IMR-90 (cell line): ENCODE measurements at regions not wholly inside any gene's neighbourhood (a gene's known extent, or its start where the extent isn't known, plus 50 kb on each side); places are given as distances from the start of the nearest gene placed in this dataset.
"Not testable (repeated sequence)": the region's sequence is repeated elsewhere in the genome, so short reads cannot be mapped to it uniquely, and the experiment has no call there.

Experiments
- ATAC-seq: fragments of 200-7000 bp; cut with Tn5 transposase; 2 replicates; pipeline ENCODE4 v1.9.1; 2020; ENCODE audit warnings: low read depth, mild to moderate bottlenecking, moderate library complexity
- BruUV-seq: library from RNA; stranded (reverse); fragments of 400-500 nt; replicated peaks from 2 replicates; lab custom pipeline; 2021; lab: Mats Ljungman, UMichigan
- CTCF ChIA-PET: fragments of 300-600 bp; formaldehyde crosslinking; extraction: SDS; loops from one replicate; lab custom pipeline; 2021; ENCODE audit warnings: antibody characterized with exemption; lab: Yijun Ruan, JAX
- POLR2A ChIA-PET: fragments of 300-600 bp; sonication (Branson Sonifier 250); formaldehyde crosslinking; loops from one replicate; lab custom pipeline; 2022; ENCODE audit warnings: antibody characterized with exemption; ENCODE audit not compliant: unreplicated experiment; lab: Charles Lee
- DNase-seq: peaks from one replicate; pipeline ENCODE4 v3.0.0; 2013
- H2AFZ ChIP-seq: replicated peaks from 2 replicates; pipeline ENCODE3; 2013; ENCODE audit warnings: low read length, mild to moderate bottlenecking; ENCODE audit not compliant: poor library complexity
- H2AK5ac ChIP-seq: 2 replicates; pipeline ENCODE4 v1.6.1; 2013; ENCODE audit warnings: low read depth, low read length, inconsistent platforms
- H2AK9ac ChIP-seq: replicated peaks from 2 replicates; pipeline ENCODE3; 2013; ENCODE audit warnings: mild to moderate bottlenecking, low read depth, low read length, moderate library complexity; ENCODE audit not compliant: poor library complexity
- H2BK120ac ChIP-seq: 2 replicates; pipeline ENCODE4 v1.6.1; 2013; ENCODE audit warnings: low read depth, low read length, inconsistent platforms
- H2BK15ac ChIP-seq: 3 replicates; pipeline ENCODE4 v1.6.1; 2013; ENCODE audit warnings: low read depth, low read length, inconsistent platforms
- H2BK20ac ChIP-seq: 2 replicates; pipeline ENCODE4 v1.6.1; 2013; ENCODE audit warnings: low read depth, mild to moderate bottlenecking, inconsistent platforms, low read length, moderate library complexity
- H2BK5ac ChIP-seq: 2 replicates; pipeline ENCODE4 v1.6.1; 2013; ENCODE audit warnings: mild to moderate bottlenecking, low read depth, low read length, inconsistent platforms; ENCODE audit not compliant: poor library complexity, severe bottlenecking
- H3K14ac ChIP-seq: replicated peaks from 2 replicates; pipeline ENCODE4 v1.6.1; 2013; ENCODE audit warnings: low read depth, low read length, inconsistent platforms
- H3K18ac ChIP-seq: 2 replicates; pipeline ENCODE4 v1.6.1; 2013; ENCODE audit warnings: low read depth, low read length, control low read depth
- H3K23ac ChIP-seq: 2 replicates; pipeline ENCODE4 v1.6.1; 2013; ENCODE audit warnings: low read depth, low read length, inconsistent platforms
- H3K27ac ChIP-seq: 2 replicates; pipeline ENCODE4 v1.5.1; 2013; ENCODE audit warnings: mild to moderate bottlenecking, control low read depth, low read length; ENCODE audit not compliant: insufficient read depth
- H3K27me3 ChIP-seq: 2 replicates; pipeline ENCODE4 v1.6.1; 2013; ENCODE audit warnings: low read length; ENCODE audit not compliant: control insufficient read depth, insufficient read depth
- H3K36me3 ChIP-seq: 2 replicates; pipeline ENCODE4 v1.6.1; 2013; ENCODE audit warnings: low read length, mixed read lengths; ENCODE audit not compliant: control insufficient read depth, insufficient read depth
- H3K4ac ChIP-seq: 2 replicates; pipeline ENCODE4 v1.6.1; 2013; ENCODE audit warnings: low read depth, low read length, inconsistent platforms
- H3K4me1 ChIP-seq: 2 replicates; pipeline ENCODE4 v1.6.1; 2013; ENCODE audit warnings: low read length, mixed read lengths; ENCODE audit not compliant: control insufficient read depth, insufficient read depth
- H3K4me2 ChIP-seq: 2 replicates; pipeline ENCODE4 v1.6.1; 2013; ENCODE audit warnings: low read depth, mild to moderate bottlenecking, control low read depth, low read length, moderate library complexity
- H3K4me3 ChIP-seq: 2 replicates; pipeline ENCODE4 v1.5.1; 2013; ENCODE audit warnings: low read depth, mild to moderate bottlenecking, control low read depth, low read length, moderate library complexity; ENCODE audit not compliant: insufficient read depth
- H3K56ac ChIP-seq: 2 replicates; pipeline ENCODE4 v1.6.1; 2013; ENCODE audit warnings: low read length, inconsistent platforms; ENCODE audit not compliant: insufficient read depth; ENCODE audit errors: extremely low read depth
- H3K79me1 ChIP-seq, 2 experiments: 2 replicates each; pipeline ENCODE4 v1.6.1; 2013; ENCODE audit warnings: low read length in 2 of 2, inconsistent platforms in 1 of 2, low read depth in 1 of 2
- H3K9ac ChIP-seq: 2 replicates; pipeline ENCODE4 v1.6.1; 2013; ENCODE audit warnings: low read depth, low read length, control low read depth
- H3K9me1 ChIP-seq: 2 replicates; pipeline ENCODE4 v1.6.1; 2013; ENCODE audit warnings: low read length, inconsistent platforms; ENCODE audit not compliant: insufficient read depth
- H3K9me3 ChIP-seq: 2 replicates; pipeline ENCODE4 v1.6.1; 2013; ENCODE audit warnings: low read length; ENCODE audit not compliant: control insufficient read depth, insufficient read depth
- H4K20me1 ChIP-seq: 2 replicates; pipeline ENCODE4 v1.6.1; 2013; ENCODE audit warnings: low read length, inconsistent platforms; ENCODE audit not compliant: insufficient read depth
- H4K5ac ChIP-seq: 2 replicates; pipeline ENCODE4 v1.6.1; 2013; ENCODE audit warnings: mild to moderate bottlenecking, low read depth, low read length, control low read depth
- H4K8ac ChIP-seq, 2 experiments: 2 replicates each; pipeline ENCODE4 v1.6.1; 2013; ENCODE audit warnings: low read depth in 2 of 2, low read length in 2 of 2, control low read depth in 1 of 2, inconsistent platforms in 1 of 2
- H4K91ac ChIP-seq: 2 replicates; pipeline ENCODE4 v1.6.1; 2013; ENCODE audit warnings: low read depth, low read length, inconsistent platforms; ENCODE audit not compliant: insufficient read depth
- WGBS, 2 experiments: methylation state at CpG; one replicate each; pipeline versions ENCODE4 v1.1.5 to v1.1.7; 2013; ENCODE audit warnings: missing lambda C conversion rate in 2 of 2; ENCODE audit not compliant: insufficient read length in 1 of 2; ENCODE audit errors: extremely low coverage in 2 of 2; 5-methylcytosine and 5-hydroxymethylcytosine counted together
- dilution Hi-C: fragments of 300-500 bp; cut with HindIII; formaldehyde crosslinking; loops from one replicate; pipeline ENCODE4 v1.14.3; 2018; ENCODE audit warnings: low sequenced_read_pairs; ENCODE audit not compliant: unreplicated experiment
- in situ Hi-C: fragments of 300-500 bp; cut with MboI; formaldehyde crosslinking; loops from 3 replicates; pipeline ENCODE4 v1.14.3; 2019; ENCODE audit warnings: low sequenced_read_pairs, inconsistent platforms, mixed read lengths
- intact Hi-C: fragments of 100-400 bp; cut with micrococcal nuclease; formaldehyde crosslinking; loops from 2 replicates; pipeline ENCODE4 v1.10.0; 2022

- POLR2A ChIA-PET, H3K23ac ChIP-seq, ATAC-seq, H3K18ac ChIP-seq, H2BK20ac ChIP-seq, dilution Hi-C loops, H2AK5ac ChIP-seq, H2BK15ac ChIP-seq, H4K8ac ChIP-seq, H2AFZ ChIP-seq, H2AK9ac ChIP-seq, H3K79me1 ChIP-seq, H2BK120ac ChIP-seq, H4K5ac ChIP-seq, BruUV-seq, H4K20me1 ChIP-seq, H3K4ac ChIP-seq, H3K9me3 ChIP-seq, H3K9ac ChIP-seq, H3K36me3 ChIP-seq, intact Hi-C loops, H3K4me2 ChIP-seq, in situ Hi-C loops, H3K4me1 ChIP-seq, H3K27ac ChIP-seq, CTCF ChIA-PET, H3K27me3 ChIP-seq, H4K91ac ChIP-seq, H3K9me1 ChIP-seq, H3K4me3 ChIP-seq, H3K14ac ChIP-seq, H3K56ac ChIP-seq, H2BK5ac ChIP-seq: not testable (repeated sequence)
- peak; percentile 36 for DNase-seq
- WGBS, 2 experiments: no CpG with 5 or more reads among the region's 1 CpG
These were observed 292.7 kb downstream of the RND3 start for GRCh38 chr2:150194816-150195215.
